A673 (cell line): ENCODE measurements at regions not wholly inside any gene's neighbourhood (a gene's known extent, or its start where the extent isn't known, plus 50 kb on each side); places are given as distances from the start of the nearest gene placed in this dataset.
"Not testable (repeated sequence)": the region's sequence is repeated elsewhere in the genome, so short reads cannot be mapped to it uniquely, and the experiment has no call there.

Experiments
- BruUV-seq: library from RNA; stranded (reverse); fragments of 400-500 nt; replicated peaks from 2 replicates; lab custom pipeline; 2021; lab: Mats Ljungman, UMichigan
- CTCF ChIA-PET: fragments of 300-600 bp; sonication (Branson Sonifier 250); formaldehyde crosslinking; loops from one replicate; lab custom pipeline; 2022; ENCODE audit warnings: antibody characterized with exemption; lab: Charles Lee
- POLR2A ChIA-PET: fragments of 300-600 bp; sonication (Branson Sonifier 250); formaldehyde crosslinking; loops from one replicate; lab custom pipeline; 2022; ENCODE audit warnings: antibody characterized with exemption; ENCODE audit not compliant: low non-redundant PET; lab: Charles Lee
- DNase-seq: peaks from one replicate; pipeline ENCODE4 v3.0.0-alpha.2; 2015; ENCODE audit warnings: low spot score
- H3K27ac ChIP-seq: fragments of 200-600 bp; sonication (generic); 2 replicates; pipeline ENCODE4 v1.5.1; 2016; ENCODE audit warnings: mixed run types, low read depth, mild to moderate bottlenecking, mixed read lengths, antibody characterized with exemption, low read length; ENCODE audit not compliant: poor library complexity, severe bottlenecking
- H3K27me3 ChIP-seq: fragments of 200-600 bp; sonication (generic); replicated peaks from 2 replicates; pipeline ENCODE4 v1.6.1; 2017; ENCODE audit warnings: mixed run types, low read depth, mild to moderate bottlenecking, mixed read lengths, antibody characterized with exemption, low read length; ENCODE audit not compliant: insufficient read depth, poor library complexity
- H3K36me3 ChIP-seq: fragments of 200-600 bp; sonication (generic); 2 replicates; pipeline ENCODE4 v1.6.1; 2016; ENCODE audit warnings: mixed run types, mild to moderate bottlenecking, mixed read lengths, antibody characterized with exemption, low read length; ENCODE audit not compliant: insufficient read depth, poor library complexity, severe bottlenecking
- H3K4me1 ChIP-seq: fragments of 200-600 bp; sonication (generic); 2 replicates; pipeline ENCODE4 v1.6.1; 2017; ENCODE audit warnings: mixed run types, mild to moderate bottlenecking, mixed read lengths, antibody characterized with exemption, low read length; ENCODE audit not compliant: insufficient read depth, poor library complexity, severe bottlenecking
- H3K4me3 ChIP-seq: fragments of 200-600 bp; sonication (generic); 2 replicates; pipeline ENCODE4 v1.5.1; 2016; ENCODE audit warnings: low read depth, mixed run types, mild to moderate bottlenecking, mixed read lengths, low read length; ENCODE audit not compliant: poor library complexity, severe bottlenecking
- H3K9me3 ChIP-seq: fragments of 200-600 bp; sonication (generic); 2 replicates; pipeline ENCODE4 v1.6.1; 2016; ENCODE audit warnings: mixed run types, low read depth, mild to moderate bottlenecking, mixed read lengths, antibody characterized with exemption, low read length; ENCODE audit not compliant: poor library complexity, severe bottlenecking
- EZH2 ChIP-seq: fragments of 200-600 bp; sonication (generic); IDR thresholded peaks from 2 replicates; pipeline ENCODE4 v1.6.1; 2017; ENCODE audit warnings: borderline replicate concordance, low read depth, mild to moderate bottlenecking, mixed read lengths, antibody characterized with exemption, low read length; ENCODE audit not compliant: poor library complexity, severe bottlenecking
- intact Hi-C: fragments of 100-400 bp; cut with micrococcal nuclease; formaldehyde crosslinking; loops from one replicate; pipeline ENCODE4 v1.10.0; 2022; ENCODE audit not compliant: unreplicated experiment
- TF ChIP-seq, protein P1 (sequence below): fragments of 300-800, 200-600 bp; sonication (generic); conservative IDR thresholded peaks from 2 replicates; pipeline ENCODE4 v1.5.1; 2017; ENCODE audit warnings: low read depth, mild to moderate bottlenecking, antibody characterized with exemption, low read length, moderate library complexity, mixed read lengths

DNA sequence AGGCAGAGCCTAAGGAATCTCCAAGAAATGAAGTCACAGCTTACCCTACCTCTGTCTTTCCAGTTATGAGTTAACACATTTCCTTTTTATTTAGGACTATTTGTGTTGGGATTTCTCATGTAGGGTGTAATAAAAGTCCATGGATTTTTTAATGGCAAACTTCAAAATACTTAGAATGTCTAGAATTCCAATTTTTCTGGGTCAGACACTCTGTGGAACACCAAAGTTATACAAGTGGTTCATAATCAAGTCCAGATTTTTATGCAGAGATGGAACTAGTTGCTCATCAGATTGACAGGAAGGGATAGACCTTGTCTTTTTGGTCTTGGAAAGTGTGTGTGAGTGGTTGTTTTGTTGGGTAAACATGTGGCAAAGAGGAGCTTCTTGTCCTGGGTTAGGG lies 69.8 kb upstream of the ADRA1D start:
- Histone ChIP-seq H3K9me3 (no peaks in the 10 kb centered on the region), H3K27ac (no peak overlapping the region), H3K36me3 (no peaks in the 10 kb centered on the region), H3K27me3 (no peaks in the 10 kb centered on the region), H3K4me3 (no peak overlapping the region), H3K4me1 (no peaks in the 10 kb centered on the region)
- BruUV-seq: no TSS peak
- DNase-seq: no peak
- intact Hi-C loops: no loop called here
- POLR2A ChIA-PET: interaction anchor here (0.6 kb wide), 1 partner anchor 230 kb away, joined by 3 read pairs; no protein-coding TSS in a partner anchor
- no peak for TF ChIP-seq EZH2
- TF ChIP-seq, protein P1, sequence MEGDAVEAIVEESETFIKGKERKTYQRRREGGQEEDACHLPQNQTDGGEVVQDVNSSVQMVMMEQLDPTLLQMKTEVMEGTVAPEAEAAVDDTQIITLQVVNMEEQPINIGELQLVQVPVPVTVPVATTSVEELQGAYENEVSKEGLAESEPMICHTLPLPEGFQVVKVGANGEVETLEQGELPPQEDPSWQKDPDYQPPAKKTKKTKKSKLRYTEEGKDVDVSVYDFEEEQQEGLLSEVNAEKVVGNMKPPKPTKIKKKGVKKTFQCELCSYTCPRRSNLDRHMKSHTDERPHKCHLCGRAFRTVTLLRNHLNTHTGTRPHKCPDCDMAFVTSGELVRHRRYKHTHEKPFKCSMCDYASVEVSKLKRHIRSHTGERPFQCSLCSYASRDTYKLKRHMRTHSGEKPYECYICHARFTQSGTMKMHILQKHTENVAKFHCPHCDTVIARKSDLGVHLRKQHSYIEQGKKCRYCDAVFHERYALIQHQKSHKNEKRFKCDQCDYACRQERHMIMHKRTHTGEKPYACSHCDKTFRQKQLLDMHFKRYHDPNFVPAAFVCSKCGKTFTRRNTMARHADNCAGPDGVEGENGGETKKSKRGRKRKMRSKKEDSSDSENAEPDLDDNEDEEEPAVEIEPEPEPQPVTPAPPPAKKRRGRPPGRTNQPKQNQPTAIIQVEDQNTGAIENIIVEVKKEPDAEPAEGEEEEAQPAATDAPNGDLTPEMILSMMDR: no peak
- CTCF ChIA-PET: no interaction called here

DNA sequence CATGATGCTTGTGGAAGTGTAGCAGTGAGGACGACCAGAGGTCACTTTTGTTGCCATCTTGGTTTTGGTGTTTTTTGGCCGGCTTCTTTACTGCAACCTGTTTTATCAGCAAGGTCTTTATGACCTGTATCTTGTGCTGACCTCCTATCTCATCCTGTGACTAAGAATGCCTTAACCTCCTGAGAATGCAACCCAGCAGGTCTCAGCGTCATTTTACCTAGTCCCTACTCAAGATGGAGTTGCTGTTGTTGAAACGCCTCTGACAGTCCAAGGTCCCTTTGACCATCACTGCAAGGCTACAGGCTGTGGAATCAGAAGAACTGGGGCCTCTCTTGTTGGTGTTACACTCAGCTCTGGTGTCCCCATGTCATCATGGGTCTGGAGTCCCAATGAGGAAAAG lies 61.5 kb upstream of the ADRA1D start:
- intact Hi-C loops, H3K4me3 ChIP-seq, DNase-seq, POLR2A ChIA-PET, CTCF ChIA-PET, BruUV-seq, H3K36me3 ChIP-seq, H3K27ac ChIP-seq, H3K27me3 ChIP-seq, H3K9me3 ChIP-seq, H3K4me1 ChIP-seq: not testable (repeated sequence)

DNA sequence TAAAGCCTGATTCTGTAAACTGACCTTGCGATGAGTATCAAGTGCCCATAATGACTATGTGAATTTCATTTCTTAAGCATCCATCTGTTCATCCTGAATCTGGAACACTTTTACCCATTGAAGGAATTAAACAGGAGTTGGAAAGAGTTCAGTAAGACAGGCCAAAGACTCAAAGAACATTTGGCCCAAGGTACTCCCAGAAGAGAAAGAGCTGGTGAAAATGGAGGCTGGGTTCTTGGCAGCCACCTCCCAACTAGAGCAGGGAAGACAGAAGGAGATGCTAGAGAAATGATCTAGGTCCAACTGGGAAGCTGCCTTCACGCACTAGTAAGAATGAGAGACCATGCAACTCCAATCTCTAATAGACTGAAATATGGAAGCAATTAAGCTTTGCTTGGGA lies 57.1 kb upstream of the ADRA1D start:
- no TSS peak for BruUV-seq
- no peak overlapping the region for H3K4me3 ChIP-seq
- H3K27ac ChIP-seq: no peak overlapping the region
- H3K4me1 ChIP-seq: peaks cover 5% of the 10 kb centered on the region
- intact Hi-C loops: no loop called here
- no peak for DNase-seq
- peaks cover 3% of the 10 kb centered on the region for H3K9me3 ChIP-seq
- no peaks in the 10 kb centered on the region for H3K36me3 ChIP-seq
- ChIA-PET CTCF (no interaction called here), POLR2A (no interaction called here)
- H3K27me3 ChIP-seq: no peaks in the 10 kb centered on the region
- TF ChIP-seq, protein P1: no peak
- no peak for TF ChIP-seq EZH2

DNA sequence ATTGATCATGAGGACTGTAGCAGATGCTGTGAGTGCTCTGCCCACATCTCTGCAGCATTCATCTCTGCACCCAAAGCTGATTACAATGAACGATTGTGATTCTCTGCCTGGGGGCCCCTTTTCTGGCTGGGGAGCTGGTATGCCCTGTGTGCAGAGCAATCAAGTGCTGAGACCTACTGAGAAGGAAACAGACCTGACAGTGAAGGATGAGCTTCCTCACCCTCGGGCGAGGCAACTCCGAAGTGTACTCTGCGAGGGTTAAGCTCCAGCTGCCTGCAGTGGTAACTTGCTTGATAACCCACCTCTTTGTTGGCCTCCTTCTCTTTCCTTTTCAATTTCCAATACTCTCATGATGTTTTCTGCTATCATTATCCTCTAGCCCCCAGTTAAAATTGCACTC lies 56.0 kb upstream of the ADRA1D start:
- ChIA-PET CTCF (no interaction called here), POLR2A (no interaction called here)
- Histone ChIP-seq H3K4me1 (peaks cover 16% of the 10 kb centered on the region), H3K4me3 (no peak overlapping the region), H3K36me3 (no peaks in the 10 kb centered on the region), H3K27ac (no peak overlapping the region), H3K27me3 (no peaks in the 10 kb centered on the region), H3K9me3 (no peaks in the 10 kb centered on the region)
- no peak for DNase-seq
- no TSS peak for BruUV-seq
- intact Hi-C loops: no loop called here
- TF ChIP-seq, protein P1: no peak
- TF ChIP-seq EZH2: no peak
